NB4 (cell line): ENCODE measurements at regions not wholly inside any gene's neighbourhood (a gene's known extent, or its start where the extent isn't known, plus 50 kb on each side); places are given as distances from the start of the nearest gene placed in this dataset.

Source experiments
- CTCF ChIP-seq: IDR thresholded peaks from one replicate; pipeline ENCODE4 v1.5.1; 2012; ENCODE audit warnings: low read depth, low read length
- MAX ChIP-seq: IDR thresholded peaks from 2 replicates; pipeline ENCODE4 v1.6.1; 2011; ENCODE audit warnings: low read depth, low read length
- POLR2A ChIP-seq: IDR thresholded peaks from 2 replicates; pipeline ENCODE4 v1.6.1; 2011; ENCODE audit warnings: mild to moderate bottlenecking; ENCODE audit not compliant: insufficient read length; ENCODE audit errors: extremely low read depth

- TF ChIP-seq CTCF (no peak), MAX (no peak), POLR2A (no peak)
Observed at GRCh38 chr5:116814626-116815385, 240.2 kb upstream of the SEMA6A start.
